Peyer's patch (tissue), 4 donors: ENCODE measurements at regions not wholly inside any gene's neighbourhood (a gene's known extent, or its start where the extent isn't known, plus 50 kb on each side); places are given as distances from the start of the nearest gene placed in this dataset.

Experiments used
- DNase-seq, 3 donors: peaks; one replicate each; pipeline ENCODE4 v3.0.0-alpha.2; 2017 to 2019
- H3K27ac ChIP-seq, 4 donors: fragments of 200-600 bp; sonication (generic); one replicate each; pipeline ENCODE4 v1.5.1; 2016 to 2019
- H3K27me3 ChIP-seq, 2 donors: fragments of 200-600 bp; sonication (generic); one replicate each; pipeline ENCODE4 v1.5.1; 2019
- H3K36me3 ChIP-seq, 3 donors: fragments of 200-600 bp; sonication (generic); one replicate each; pipeline ENCODE4 v1.5.1; 2016 to 2019
- H3K4me1 ChIP-seq, 4 donors: fragments of 200-600 bp; sonication (generic); one replicate each; pipeline ENCODE4 v1.5.1; 2016 to 2019
- H3K4me3 ChIP-seq, 4 donors: fragments of 200-600 bp; sonication (generic); 1 replicate in 3 of 4; 2 replicates in 1 of 4; pipeline ENCODE4 v1.5.1; 2016 to 2019; ENCODE audit warnings: mild to moderate bottlenecking in 1 of 4
- H3K9me3 ChIP-seq, 4 donors: fragments of 200-600 bp; sonication (generic); one replicate each; pipeline ENCODE4 v1.5.1; 2016 to 2019; ENCODE audit warnings: mild to moderate bottlenecking in 1 of 4
- POLR2A ChIP-seq, 2 donors: fragments of 450-650 bp; IDR thresholded peaks; one replicate each; pipeline ENCODE4 v1.5.1; 2017; ENCODE audit warnings: antibody characterized with exemption in 2 of 2, mild to moderate bottlenecking in 2 of 2, moderate library complexity in 2 of 2
- TF ChIP-seq, protein P1 (sequence below), 6 experiments: fragments of 450-650 bp in 4 of 6; fragments of 200-600 bp in 2 of 6; sonication (generic) in 1 of 6; IDR thresholded peaks; one replicate each; pipeline ENCODE4 v1.5.1; 2017 to 2019; ENCODE audit warnings: antibody characterized with exemption in 6 of 6, mild to moderate bottlenecking in 3 of 6, moderate library complexity in 1 of 6

DNA sequence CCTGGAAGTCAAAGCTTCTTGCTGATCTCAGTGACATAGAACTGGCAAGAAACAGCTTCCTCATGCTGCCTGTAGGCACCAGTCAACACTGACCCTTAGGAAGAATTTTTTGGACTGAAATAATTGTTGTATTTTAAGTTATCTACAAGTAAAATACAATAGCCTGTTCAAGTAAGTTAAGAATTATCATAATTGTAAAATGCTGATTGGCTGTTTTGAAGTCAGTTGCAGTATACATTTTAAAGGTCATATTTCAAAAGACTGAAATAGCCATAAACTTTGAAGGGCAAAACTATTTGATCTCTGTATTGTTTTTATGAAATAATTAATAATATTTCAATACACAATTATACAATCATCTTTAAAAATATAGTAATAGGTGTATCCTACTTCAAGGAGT is 794.9 kb downstream of the MAT2B start:
- Histone ChIP-seq H3K9me3 (no peaks in the 10 kb centered on the region), H3K27ac (no peak overlapping the region), H3K27me3 (no peaks in the 10 kb centered on the region), H3K4me3 (no peak overlapping the region), H3K4me1 (no peaks in the 10 kb centered on the region), H3K36me3 (no peaks in the 10 kb centered on the region)
- no peak for DNase-seq
- TF ChIP-seq POLR2A (IDR thresholded peaks at IDR 0.05): no peak
- TF ChIP-seq, protein P1, sequence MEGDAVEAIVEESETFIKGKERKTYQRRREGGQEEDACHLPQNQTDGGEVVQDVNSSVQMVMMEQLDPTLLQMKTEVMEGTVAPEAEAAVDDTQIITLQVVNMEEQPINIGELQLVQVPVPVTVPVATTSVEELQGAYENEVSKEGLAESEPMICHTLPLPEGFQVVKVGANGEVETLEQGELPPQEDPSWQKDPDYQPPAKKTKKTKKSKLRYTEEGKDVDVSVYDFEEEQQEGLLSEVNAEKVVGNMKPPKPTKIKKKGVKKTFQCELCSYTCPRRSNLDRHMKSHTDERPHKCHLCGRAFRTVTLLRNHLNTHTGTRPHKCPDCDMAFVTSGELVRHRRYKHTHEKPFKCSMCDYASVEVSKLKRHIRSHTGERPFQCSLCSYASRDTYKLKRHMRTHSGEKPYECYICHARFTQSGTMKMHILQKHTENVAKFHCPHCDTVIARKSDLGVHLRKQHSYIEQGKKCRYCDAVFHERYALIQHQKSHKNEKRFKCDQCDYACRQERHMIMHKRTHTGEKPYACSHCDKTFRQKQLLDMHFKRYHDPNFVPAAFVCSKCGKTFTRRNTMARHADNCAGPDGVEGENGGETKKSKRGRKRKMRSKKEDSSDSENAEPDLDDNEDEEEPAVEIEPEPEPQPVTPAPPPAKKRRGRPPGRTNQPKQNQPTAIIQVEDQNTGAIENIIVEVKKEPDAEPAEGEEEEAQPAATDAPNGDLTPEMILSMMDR (IDR thresholded peaks at IDR 0.05): no peak

DNA sequence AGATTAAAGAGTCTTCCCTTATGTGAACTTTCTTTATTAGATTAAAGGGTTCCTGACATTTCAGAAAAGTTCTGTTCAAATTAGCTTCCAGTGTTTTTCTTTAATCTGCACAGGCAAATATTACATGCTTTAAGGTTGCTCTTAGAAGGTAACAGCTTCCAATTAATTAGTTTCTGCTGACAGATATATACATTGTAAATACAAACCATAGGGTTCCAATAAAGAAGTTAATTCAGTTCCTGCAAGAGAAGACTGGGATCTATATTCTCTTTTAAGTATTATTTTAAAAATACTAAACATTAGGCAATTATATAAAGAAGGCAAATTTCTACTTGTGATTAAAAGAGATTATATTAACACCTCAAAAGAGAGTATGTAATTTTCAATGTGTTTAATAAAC is 795.7 kb downstream of the MAT2B start:
- H3K27ac ChIP-seq: no peak overlapping the region
- H3K4me3 ChIP-seq: no peak overlapping the region
- no peaks in the 10 kb centered on the region for H3K36me3 ChIP-seq
- TF ChIP-seq POLR2A (IDR thresholded peaks at IDR 0.05): no peak
- TF ChIP-seq, protein P1 (IDR thresholded peaks at IDR 0.05): no peak
- H3K4me1 ChIP-seq: no peaks in the 10 kb centered on the region
- H3K27me3 ChIP-seq: no peaks in the 10 kb centered on the region
- no peak for DNase-seq
- H3K9me3 ChIP-seq: no peaks in the 10 kb centered on the region

DNA sequence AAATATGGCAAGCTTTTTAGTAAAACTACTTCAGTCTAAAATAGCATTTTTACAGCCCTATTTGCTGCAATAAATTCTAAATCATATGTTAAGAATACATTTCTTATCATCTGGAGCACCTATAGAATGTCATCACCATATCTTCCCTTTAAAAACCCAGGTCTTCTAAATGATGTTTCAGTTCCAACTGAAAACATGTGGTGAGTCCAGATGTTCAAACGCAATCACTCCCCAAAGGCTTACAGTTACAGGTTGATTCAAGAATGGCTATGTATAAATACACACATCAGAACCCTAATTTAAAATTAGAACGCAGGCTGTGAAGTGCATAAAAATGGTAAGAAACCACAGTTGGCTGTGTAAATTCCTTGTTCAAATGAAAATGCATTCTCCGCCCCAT is 796.3 kb downstream of the MAT2B start:
- Histone ChIP-seq H3K27me3 (no peaks in the 10 kb centered on the region), H3K4me3 (no peak overlapping the region), H3K27ac (no peak overlapping the region), H3K9me3 (no peaks in the 10 kb centered on the region), H3K36me3 (no peaks in the 10 kb centered on the region), H3K4me1 (no peaks in the 10 kb centered on the region)
- TF ChIP-seq, protein P1 (IDR thresholded peaks at IDR 0.05): no peak
- no peak for TF ChIP-seq POLR2A (IDR thresholded peaks at IDR 0.05)
- no peak for DNase-seq

DNA sequence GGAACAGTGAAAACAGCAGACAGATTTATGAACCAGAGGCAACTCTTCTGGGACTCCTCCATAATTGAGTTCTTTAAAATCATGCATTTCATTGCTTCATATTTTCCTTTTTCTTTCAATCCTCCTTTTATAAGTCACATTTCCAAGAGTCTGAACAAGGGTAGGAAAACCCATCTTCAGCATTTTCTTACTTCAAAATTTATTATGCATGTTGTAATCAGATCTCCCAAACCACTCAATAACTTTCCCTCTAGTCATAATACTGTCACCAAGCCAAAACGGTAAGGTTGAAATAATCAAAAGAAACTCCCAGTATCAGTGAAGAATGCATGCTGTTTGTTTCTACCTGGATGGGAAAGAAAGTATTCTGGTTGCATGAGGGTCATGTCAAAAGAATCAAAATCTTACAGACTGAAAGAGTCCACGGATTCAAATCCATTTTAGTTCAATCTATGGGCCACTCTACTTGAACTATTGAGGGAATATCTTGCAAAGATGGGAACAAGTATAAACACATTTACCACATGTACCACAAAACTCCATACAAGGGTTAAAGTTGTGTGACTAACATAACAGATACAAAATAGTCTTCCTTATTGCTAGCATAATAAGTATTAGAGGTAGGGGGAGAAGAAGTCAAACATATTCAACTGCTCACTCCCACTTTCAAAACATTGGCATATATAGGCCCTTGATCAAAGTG is 797.3 kb downstream of the MAT2B start:
- Histone ChIP-seq H3K27me3 (no peaks in the 10 kb centered on the region), H3K4me1 (no peaks in the 10 kb centered on the region), H3K9me3 (no peaks in the 10 kb centered on the region), H3K36me3 (no peaks in the 10 kb centered on the region), H3K4me3 (no peak overlapping the region), H3K27ac (no peak overlapping the region)
- no peak for TF ChIP-seq POLR2A (IDR thresholded peaks at IDR 0.05)
- TF ChIP-seq, protein P1 (IDR thresholded peaks at IDR 0.05): no peak
- DNase-seq: no peak

DNA sequence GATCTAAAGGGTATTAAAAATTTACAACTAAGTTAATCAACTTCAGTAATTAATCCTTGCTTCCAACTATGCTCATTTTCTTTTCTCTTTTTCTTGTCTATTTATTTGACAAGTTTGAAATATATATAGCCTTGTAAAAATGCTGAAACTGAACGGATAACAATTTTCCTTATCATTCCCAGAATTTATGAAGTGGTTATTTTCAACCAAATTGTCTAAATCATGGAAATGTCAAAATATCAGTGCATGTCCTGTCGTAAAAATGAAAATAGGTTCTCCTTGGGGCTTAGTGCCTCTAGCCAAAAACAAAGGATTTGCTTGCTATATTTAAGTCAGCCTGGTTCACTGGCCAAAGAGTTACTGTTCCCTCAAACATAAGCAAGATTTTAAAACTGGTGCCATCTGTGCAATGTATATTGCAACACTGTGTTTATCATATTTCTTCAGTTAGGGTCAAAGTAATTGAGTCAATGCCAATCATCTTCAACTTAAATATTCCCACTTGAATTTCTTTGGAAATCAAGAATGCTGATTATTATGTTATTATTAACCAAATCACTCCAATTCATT is 798.3 kb downstream of the MAT2B start:
- H3K4me3 ChIP-seq: no peak overlapping the region
- no peaks in the 10 kb centered on the region for H3K36me3 ChIP-seq
- H3K9me3 ChIP-seq: no peaks in the 10 kb centered on the region
- DNase-seq: no peak
- H3K4me1 ChIP-seq: no peaks in the 10 kb centered on the region
- no peaks in the 10 kb centered on the region for H3K27me3 ChIP-seq
- no peak overlapping the region for H3K27ac ChIP-seq
- TF ChIP-seq, protein P1 (IDR thresholded peaks at IDR 0.05): no peak
- no peak for TF ChIP-seq POLR2A (IDR thresholded peaks at IDR 0.05)
